Suprapubic skin (tissue), 4 donors: ENCODE measurements at regions not wholly inside any gene's neighbourhood (a gene's known extent, or its start where the extent isn't known, plus 50 kb on each side); places are given as distances from the start of the nearest gene placed in this dataset.

Source experiments
- DNase-seq, 2 donors: peaks; one replicate each; pipeline ENCODE4 v3.0.0-alpha.2; 2019; ENCODE audit warnings: low spot score in 2 of 2
- H3K27ac ChIP-seq: fragments of 200-600 bp; sonication (generic); one replicate; pipeline ENCODE4 v1.5.1; 2019
- H3K27me3 ChIP-seq: fragments of 200-600 bp; sonication (generic); one replicate; pipeline ENCODE4 v1.5.1; 2019
- H3K36me3 ChIP-seq: fragments of 200-600 bp; sonication (generic); one replicate; pipeline ENCODE4 v1.5.1; 2019
- H3K4me1 ChIP-seq: fragments of 200-600 bp; sonication (generic); one replicate; pipeline ENCODE4 v1.5.1; 2019
- H3K4me3 ChIP-seq: fragments of 200-600 bp; sonication (generic); one replicate; pipeline ENCODE4 v1.5.1; 2019; ENCODE audit warnings: mild to moderate bottlenecking
- H3K9me3 ChIP-seq: fragments of 200-600 bp; sonication (generic); one replicate; pipeline ENCODE4 v1.5.1; 2019
- EP300 ChIP-seq: sonication (generic); formaldehyde crosslinking; IDR thresholded peaks from one replicate; pipeline ENCODE4 v1.6.1; 2017; ENCODE audit warnings: antibody characterized with exemption
- POLR2A ChIP-seq, 2 donors: fragments of 450-650 bp; IDR thresholded peaks; one replicate each; pipeline ENCODE4 v1.6.1; 2017; ENCODE audit warnings: antibody characterized with exemption in 2 of 2, mild to moderate bottlenecking in 2 of 2, moderate library complexity in 2 of 2
- POLR2AphosphoS5 ChIP-seq, 3 donors: sonication (generic); formaldehyde crosslinking; IDR thresholded peaks; one replicate each; pipeline ENCODE4 v1.6.1; 2017; ENCODE audit warnings: antibody characterized with exemption in 3 of 3
- WGBS: methylation state at CpG from one replicate; pipeline ENCODE4 v1.1.5; 2018; 5-methylcytosine and 5-hydroxymethylcytosine counted together
- TF ChIP-seq, protein P1 (sequence below), 2 donors: fragments of 200-600 bp in 1 of 2; fragments of 450-650 bp in 1 of 2; sonication (generic) in 1 of 2; IDR thresholded peaks; one replicate each; pipeline ENCODE4 v1.5.1; 2016 to 2019; ENCODE audit warnings: antibody characterized with exemption in 2 of 2, mild to moderate bottlenecking in 1 of 2, moderate library complexity in 1 of 2

DNA sequence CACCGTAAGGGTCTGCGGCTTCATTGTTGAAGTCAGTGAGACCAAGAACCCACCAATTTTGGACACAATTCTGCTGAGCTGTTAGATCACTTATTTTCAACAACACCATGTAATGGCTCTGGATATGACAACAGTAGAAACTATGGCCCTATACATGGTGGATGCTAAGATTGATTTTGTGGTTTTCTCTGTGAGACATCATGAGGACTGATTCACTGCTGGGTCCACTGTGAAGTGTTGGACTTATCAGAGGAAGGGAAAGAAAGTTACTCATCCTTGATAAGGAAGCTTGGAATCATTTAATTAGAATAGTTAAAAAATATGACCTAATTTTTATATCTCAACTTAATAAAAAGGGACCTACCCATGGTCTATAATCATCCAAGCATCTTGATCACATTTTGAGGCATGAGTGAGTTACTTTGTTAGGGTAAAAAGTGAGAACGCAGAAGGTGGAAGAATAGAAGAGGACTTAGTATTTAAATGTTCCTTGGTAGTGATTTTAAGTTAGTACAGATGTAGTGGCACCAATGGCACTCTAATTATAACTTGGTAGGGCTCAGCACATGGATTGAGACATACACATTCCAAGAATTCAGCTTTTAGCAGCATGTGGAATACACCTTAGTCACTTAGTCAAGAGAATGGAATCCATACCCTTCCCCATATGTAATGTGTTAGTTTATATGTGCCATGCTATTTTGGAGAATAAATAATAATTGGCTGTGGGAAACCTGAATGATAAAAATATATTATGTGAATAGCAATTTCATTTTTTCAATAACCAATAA, 123.5 kb upstream of the CD180 start:
- TF ChIP-seq POLR2AphosphoS5 (IDR thresholded peaks at IDR 0.05): no peak
- no peak for TF ChIP-seq EP300
- TF ChIP-seq POLR2A (IDR thresholded peaks at IDR 0.05): no peak
- TF ChIP-seq, protein P1, sequence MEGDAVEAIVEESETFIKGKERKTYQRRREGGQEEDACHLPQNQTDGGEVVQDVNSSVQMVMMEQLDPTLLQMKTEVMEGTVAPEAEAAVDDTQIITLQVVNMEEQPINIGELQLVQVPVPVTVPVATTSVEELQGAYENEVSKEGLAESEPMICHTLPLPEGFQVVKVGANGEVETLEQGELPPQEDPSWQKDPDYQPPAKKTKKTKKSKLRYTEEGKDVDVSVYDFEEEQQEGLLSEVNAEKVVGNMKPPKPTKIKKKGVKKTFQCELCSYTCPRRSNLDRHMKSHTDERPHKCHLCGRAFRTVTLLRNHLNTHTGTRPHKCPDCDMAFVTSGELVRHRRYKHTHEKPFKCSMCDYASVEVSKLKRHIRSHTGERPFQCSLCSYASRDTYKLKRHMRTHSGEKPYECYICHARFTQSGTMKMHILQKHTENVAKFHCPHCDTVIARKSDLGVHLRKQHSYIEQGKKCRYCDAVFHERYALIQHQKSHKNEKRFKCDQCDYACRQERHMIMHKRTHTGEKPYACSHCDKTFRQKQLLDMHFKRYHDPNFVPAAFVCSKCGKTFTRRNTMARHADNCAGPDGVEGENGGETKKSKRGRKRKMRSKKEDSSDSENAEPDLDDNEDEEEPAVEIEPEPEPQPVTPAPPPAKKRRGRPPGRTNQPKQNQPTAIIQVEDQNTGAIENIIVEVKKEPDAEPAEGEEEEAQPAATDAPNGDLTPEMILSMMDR (IDR thresholded peaks at IDR 0.05): no peak
- Histone ChIP-seq H3K27ac (no peak overlapping the region), H3K4me3 (no peak overlapping the region), H3K9me3 (no peaks in the 10 kb centered on the region), H3K36me3 (no peaks in the 10 kb centered on the region), H3K4me1 (peaks cover 8% of the 10 kb centered on the region), H3K27me3 (no peaks in the 10 kb centered on the region)
- DNase-seq: no peak
- 94% methylated on average over 3 of the region's 3 CpGs for WGBS

DNA sequence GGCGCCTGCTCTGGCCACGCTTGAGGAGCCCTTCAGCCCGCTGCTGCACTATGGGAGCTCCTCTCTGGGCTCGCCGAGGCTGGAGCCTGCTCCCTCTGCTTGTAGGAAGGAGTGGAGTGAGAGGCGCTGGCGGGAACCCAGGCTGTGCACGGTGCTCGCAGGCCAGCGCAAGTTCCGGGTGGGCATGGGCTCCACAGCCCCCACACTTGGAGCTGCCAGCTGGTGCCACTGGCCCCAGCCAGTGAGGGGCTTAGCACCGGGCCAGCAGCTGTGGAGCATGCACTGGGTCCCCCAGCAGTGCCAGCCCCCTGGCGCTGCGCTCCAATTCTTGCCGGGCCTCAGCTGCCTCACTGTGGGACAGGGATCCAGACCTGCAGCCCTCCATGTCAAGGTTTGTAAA, 122.1 kb upstream of the CD180 start:
- TF ChIP-seq POLR2AphosphoS5 (IDR thresholded peaks at IDR 0.05) (no peak), EP300 (no peak), POLR2A (IDR thresholded peaks at IDR 0.05) (no peak)
- TF ChIP-seq, protein P1 (IDR thresholded peaks at IDR 0.05): no peak
- Histone ChIP-seq H3K9me3 (no peaks in the 10 kb centered on the region), H3K4me3 (no peak overlapping the region), H3K27me3 (no peaks in the 10 kb centered on the region), H3K36me3 (no peaks in the 10 kb centered on the region), H3K27ac (no peak overlapping the region), H3K4me1 (peaks cover 11% of the 10 kb centered on the region)
- DNase-seq: no peak
- 80% methylated on average over 3 of the region's 15 CpGs for WGBS

DNA sequence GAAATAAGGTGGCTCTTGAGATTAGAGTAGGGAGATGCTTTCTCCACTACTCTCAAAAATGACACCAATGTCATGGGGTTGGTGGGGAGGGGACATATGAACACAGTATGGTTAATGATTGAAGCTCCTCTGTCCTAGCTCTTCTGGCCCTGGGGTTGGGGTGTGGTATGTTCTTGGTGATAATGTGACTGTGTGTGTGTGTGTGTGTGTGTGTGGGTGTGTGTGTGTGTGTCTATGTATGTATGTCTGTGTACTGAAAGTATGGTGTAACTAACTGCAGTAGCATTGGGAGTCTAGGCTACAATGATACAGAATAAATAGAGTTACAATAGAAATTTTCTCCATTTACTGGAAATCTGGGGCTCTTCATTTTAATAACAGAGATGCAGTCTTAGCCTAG, 121.0 kb upstream of the CD180 start:
- Histone ChIP-seq H3K36me3 (no peaks in the 10 kb centered on the region), H3K4me3 (no peak overlapping the region), H3K27ac (no peak overlapping the region), H3K9me3 (no peaks in the 10 kb centered on the region), H3K4me1 (peaks cover 11% of the 10 kb centered on the region), H3K27me3 (no peaks in the 10 kb centered on the region)
- no peak for TF ChIP-seq EP300
- TF ChIP-seq, protein P1 (IDR thresholded peaks at IDR 0.05): no peak
- TF ChIP-seq POLR2AphosphoS5 (IDR thresholded peaks at IDR 0.05): no peak
- no peak for TF ChIP-seq POLR2A (IDR thresholded peaks at IDR 0.05)
- no peak for DNase-seq

DNA sequence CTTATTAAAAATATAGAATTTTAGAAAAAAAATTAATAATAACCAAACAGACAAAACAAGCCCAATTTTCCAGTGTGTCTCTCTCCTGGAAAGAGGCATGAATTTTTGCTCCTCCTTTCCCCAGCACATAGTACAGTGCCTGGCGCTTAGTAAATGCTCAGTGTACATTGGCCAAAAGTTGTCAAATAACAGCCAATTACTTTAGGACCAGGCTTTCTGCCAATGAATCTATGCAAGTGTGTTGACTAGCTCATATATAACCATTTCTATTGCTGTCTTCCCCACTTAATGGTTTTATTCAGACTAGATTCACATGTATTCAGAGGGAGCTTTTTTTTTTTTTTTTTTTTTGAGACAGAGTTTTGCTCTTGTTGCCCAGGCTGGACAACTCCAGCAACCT, 120.1 kb upstream of the CD180 start:
- no peak overlapping the region for H3K4me3 ChIP-seq
- H3K27ac ChIP-seq: no peak overlapping the region
- no peaks in the 10 kb centered on the region for H3K9me3 ChIP-seq
- peaks cover 11% of the 10 kb centered on the region for H3K4me1 ChIP-seq
- TF ChIP-seq POLR2AphosphoS5 (IDR thresholded peaks at IDR 0.05): no peak
- TF ChIP-seq EP300: no peak
- TF ChIP-seq POLR2A (IDR thresholded peaks at IDR 0.05): no peak
- TF ChIP-seq, protein P1 (IDR thresholded peaks at IDR 0.05): no peak
- no peak for DNase-seq
- no peaks in the 10 kb centered on the region for H3K36me3 ChIP-seq
- H3K27me3 ChIP-seq: no peaks in the 10 kb centered on the region
- 92% methylated on average over 1 of the region's 1 CpG for WGBS

DNA sequence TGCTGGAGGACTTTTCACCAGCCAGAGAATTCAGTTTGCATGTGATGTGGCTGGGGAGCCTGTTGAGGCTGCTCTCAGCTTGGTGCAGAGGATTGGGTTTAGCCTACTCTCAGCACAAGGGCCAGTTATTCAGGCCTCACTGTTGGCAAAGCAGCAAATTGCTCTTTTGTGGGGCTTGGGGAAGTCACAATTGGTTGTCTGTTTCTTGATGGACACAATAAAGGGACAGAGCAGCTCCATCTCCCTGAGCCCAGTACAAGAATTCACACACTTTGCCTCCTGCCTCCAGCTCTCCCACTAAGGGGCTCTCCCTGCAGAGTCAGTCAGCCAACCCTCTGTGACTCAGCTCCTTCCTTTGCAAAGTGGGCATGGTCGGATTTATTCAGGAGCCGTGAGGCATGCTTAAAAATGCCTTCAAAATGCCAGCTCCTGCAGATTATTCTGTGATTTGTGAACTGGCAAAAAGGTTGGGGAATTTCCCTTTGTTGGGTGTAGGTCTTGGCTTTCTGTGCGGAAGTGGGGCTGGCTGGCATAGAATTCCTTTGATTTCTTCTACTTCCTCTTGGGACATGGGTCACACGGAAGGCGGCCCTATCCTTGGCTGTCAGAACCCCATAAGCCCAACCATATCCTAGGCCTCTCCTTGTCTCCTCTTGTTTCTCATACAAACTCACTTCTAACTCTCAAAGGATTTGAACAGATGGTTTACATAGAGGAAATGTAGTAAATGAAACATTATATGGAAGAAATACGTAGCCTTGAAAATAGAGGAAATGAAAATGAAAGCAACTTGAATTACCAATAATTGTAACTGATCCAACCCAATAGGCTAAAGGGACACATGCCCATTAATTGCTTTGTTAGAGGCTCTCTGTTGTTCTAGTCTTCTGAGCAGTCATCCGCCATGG, 118.7 kb upstream of the CD180 start:
- no peak for DNase-seq
- TF ChIP-seq, protein P1 (IDR thresholded peaks at IDR 0.05): no peak
- no peak for TF ChIP-seq EP300
- TF ChIP-seq POLR2AphosphoS5 (IDR thresholded peaks at IDR 0.05): no peak
- H3K36me3 ChIP-seq: no peaks in the 10 kb centered on the region
- H3K4me3 ChIP-seq: no peak overlapping the region
- peaks cover 11% of the 10 kb centered on the region for H3K4me1 ChIP-seq
- H3K9me3 ChIP-seq: no peaks in the 10 kb centered on the region
- no peaks in the 10 kb centered on the region for H3K27me3 ChIP-seq
- H3K27ac ChIP-seq: peak overlapping the region; percentile 30
- 23% methylated on average over 7 of the region's 7 CpGs for WGBS
